Stomach (tissue), 8 donors: ENCODE measurements at regions not wholly inside any gene's neighbourhood (a gene's known extent, or its start where the extent isn't known, plus 50 kb on each side); places are given as distances from the start of the nearest gene placed in this dataset.
"Not testable (repeated sequence)": the region's sequence is repeated elsewhere in the genome, so short reads cannot be mapped to it uniquely, and the experiment has no call there.

ENCODE experiments used
- DNase-seq, 2 donors: peaks; one replicate each; pipeline versions ENCODE4 v3.0.0 to v3.0.0-alpha.2; 2013 to 2019
- H3K27ac ChIP-seq, 5 donors: fragments of 200-600 bp in 4 of 5; sonication (generic) in 4 of 5; one replicate each; pipeline ENCODE4 v1.5.1; 2013 to 2019; ENCODE audit warnings: mild to moderate bottlenecking in 1 of 5, moderate library complexity in 1 of 5
- H3K27me3 ChIP-seq, 3 donors: fragments of 200-600 bp; sonication (generic); one replicate each; pipeline ENCODE4 v1.5.1; 2017 to 2019; ENCODE audit warnings: mixed run types in 1 of 3
- H3K36me3 ChIP-seq, 4 donors: fragments of 200-600 bp; sonication (generic); 1 replicate in 3 of 4; 2 replicates in 1 of 4; pipeline ENCODE4 v1.5.1; 2016 to 2019
- H3K4me1 ChIP-seq, 4 donors: fragments of 200-600 bp; sonication (generic); one replicate each; pipeline ENCODE4 v1.5.1; 2016 to 2019
- H3K4me3 ChIP-seq, 4 donors: fragments of 200-600 bp; sonication (generic) in 3 of 4; one replicate each; pipeline ENCODE4 v1.5.1; 2016 to 2019; ENCODE audit warnings: mild to moderate bottlenecking in 1 of 4
- H3K9me3 ChIP-seq, 4 donors: fragments of 200-600 bp; sonication (generic); one replicate each; pipeline ENCODE4 v1.5.1; 2016 to 2019
- CTCF ChIP-seq, 7 experiments: fragments of 450-650 bp in 4 of 7; fragments of 200-600 bp in 3 of 7; sonication (generic) in 3 of 7; IDR thresholded peaks; one replicate each; pipeline ENCODE4 v1.5.1; 2016 to 2019; ENCODE audit warnings: antibody characterized with exemption in 7 of 7, control low read depth in 2 of 7, mild to moderate bottlenecking in 1 of 7
- EP300 ChIP-seq: sonication (generic); formaldehyde crosslinking; IDR thresholded peaks from one replicate; pipeline ENCODE4 v1.6.1; 2017; ENCODE audit warnings: antibody characterized with exemption
- POLR2A ChIP-seq, 4 donors: fragments of 450-650 bp; IDR thresholded peaks; one replicate each; pipeline ENCODE4 v1.6.1; 2016; ENCODE audit warnings: antibody characterized with exemption in 4 of 4, control low read depth in 2 of 4, mild to moderate bottlenecking in 1 of 4, moderate library complexity in 1 of 4
- POLR2AphosphoS5 ChIP-seq, 3 donors: sonication (generic); formaldehyde crosslinking; IDR thresholded peaks; one replicate each; pipeline ENCODE4 v1.6.1; 2016; ENCODE audit warnings: antibody characterized with exemption in 3 of 3
- WGBS, 5 donors: extraction: QIAGEN DNeasy Blood & Tissue Kit in 3 of 5; methylation state at CpG; one replicate each; pipeline versions ENCODE4 v1.1.5 to v1.1.7; 2013 to 2018; 5-methylcytosine and 5-hydroxymethylcytosine counted together
- intact Hi-C: fragments of 100-400 bp; cut with DNase I; formaldehyde crosslinking; loops from one replicate; pipeline ENCODE4 v1.15.1; 2023; ENCODE audit warnings: low total_unique reads
- donor health status: healthy with polysubstance abuse.
- donor health status: Bipolar disorder and iron deficiency.
- donor health status: healthy.

GRCh38 chr3:146371902-146372301 lies 97.5 kb downstream of the PLSCR2 start:
- Histone ChIP-seq H3K27ac (no peak overlapping the region), H3K27me3 (no peaks in the 10 kb centered on the region), H3K4me1 (no peaks in the 10 kb centered on the region), H3K9me3 (peaks cover 0 to 17% (median 5%) of the 10 kb centered on the region in 4 donors), H3K4me3 (no peak overlapping the region), H3K36me3 (no peaks in the 10 kb centered on the region)
- DNase-seq = no peak
- TF ChIP-seq CTCF (IDR thresholded peaks at IDR 0.05) (no peak), POLR2AphosphoS5 (IDR thresholded peaks at IDR 0.05) (no peak), EP300 (no peak), POLR2A (IDR thresholded peaks at IDR 0.05) (no peak)
- intact Hi-C loops = no loop called here
- WGBS, 5 donors = 41 to 81% (median 70%) methylated on average over 1 of the region's 1 CpG

- TF ChIP-seq POLR2AphosphoS5 (IDR thresholded peaks at IDR 0.05) = no peak
- no peak for TF ChIP-seq POLR2A (IDR thresholded peaks at IDR 0.05)
- TF ChIP-seq CTCF (IDR thresholded peaks at IDR 0.05) = no peak
- TF ChIP-seq EP300 = no peak
- H3K9me3 ChIP-seq = peaks cover 0 to 17% (median 5%) of the 10 kb centered on the region in 4 donors
- intact Hi-C loops = no loop called here
- no peak overlapping the region for H3K4me3 ChIP-seq
- H3K27ac ChIP-seq = no peak overlapping the region
- H3K27me3 ChIP-seq = no peaks in the 10 kb centered on the region
- no peaks in the 10 kb centered on the region for H3K4me1 ChIP-seq
- 59 to 76% (median 63%) methylated on average over 3 of the region's 3 CpGs for WGBS, 5 donors
- no peaks in the 10 kb centered on the region for H3K36me3 ChIP-seq
- no peak for DNase-seq
Observed at GRCh38 chr3:146368882-146369523, 100.4 kb downstream of the PLSCR2 start.

- DNase-seq = no peak
- no peaks in the 10 kb centered on the region for H3K36me3 ChIP-seq
- no peak overlapping the region for H3K27ac ChIP-seq
- H3K4me1 ChIP-seq = no peaks in the 10 kb centered on the region
- intact Hi-C loops = no loop called here
- H3K4me3 ChIP-seq = no peak overlapping the region
- H3K9me3 ChIP-seq = peaks cover 0 to 19% (median 12%) of the 10 kb centered on the region in 4 donors
- 50 to 78% (median 75%) methylated on average over 1 of the region's 1 CpG for WGBS, 5 donors
- H3K27me3 ChIP-seq = no peaks in the 10 kb centered on the region
- no peak for TF ChIP-seq POLR2A (IDR thresholded peaks at IDR 0.05)
- no peak for TF ChIP-seq EP300
- no peak for TF ChIP-seq CTCF (IDR thresholded peaks at IDR 0.05)
- no peak for TF ChIP-seq POLR2AphosphoS5 (IDR thresholded peaks at IDR 0.05)
Observed at GRCh38 chr3:146359841-146360240, 108.9 kb upstream of the PLSCR4 start.

GRCh38 chr3:146354421-146354820 lies 103.5 kb upstream of the PLSCR4 start:
- 85 to 93% (median 91%) methylated on average over 6 of the region's 6 CpGs for WGBS, 5 donors
- H3K36me3 ChIP-seq, H3K4me1 ChIP-seq, DNase-seq, intact Hi-C loops, H3K27me3 ChIP-seq, H3K4me3 ChIP-seq, H3K9me3 ChIP-seq, H3K27ac ChIP-seq: not testable (repeated sequence)

GRCh38 chr3:146350852-146351251 lies 99.9 kb upstream of the PLSCR4 start:
- no peaks in the 10 kb centered on the region for H3K36me3 ChIP-seq
- H3K4me1 ChIP-seq = no peaks in the 10 kb centered on the region
- no peaks in the 10 kb centered on the region for H3K27me3 ChIP-seq
- no peak for TF ChIP-seq EP300
- TF ChIP-seq CTCF (IDR thresholded peaks at IDR 0.05) = no peak
- no peak overlapping the region for H3K4me3 ChIP-seq
- no peak overlapping the region for H3K27ac ChIP-seq
- no peak for DNase-seq
- intact Hi-C loops = no loop called here
- H3K9me3 ChIP-seq = no peaks in the 10 kb centered on the region
- WGBS, 5 donors = 83 to 96% (median 87%) methylated on average over 2 of the region's 2 CpGs
